Activated CD4-positive, alpha-beta memory T cell treated with anti-CD3 and anti-CD28 coated beads for 36 hours (primary cell): ENCODE measurements at regions not wholly inside any gene's neighbourhood (a gene's known extent, or its start where the extent isn't known, plus 50 kb on each side); places are given as distances from the start of the nearest gene placed in this dataset.

Experiments
- CTCF ChIA-PET: fragments of 350-600 bp; sonication (Branson Sonifier 250); formaldehyde crosslinking; loops from one replicate; lab custom pipeline; 2021; ENCODE audit warnings: antibody characterized with exemption, inconsistent platforms; lab: Charles Lee
- POLR2A ChIA-PET: fragments of 350-600 bp; sonication (Branson Sonifier 250); formaldehyde crosslinking; loops from one replicate; lab custom pipeline; 2021; ENCODE audit warnings: antibody characterized with exemption; lab: Charles Lee
- DNase-seq: peaks from one replicate; pipeline ENCODE4 v3.0.0-alpha.2; 2020
- H3K27ac Mint-ChIP-seq: one replicate; pipeline ENCODE4 v1.8.0; 2021; ENCODE audit warnings: mixed read lengths
- H3K27me3 Mint-ChIP-seq: one replicate; pipeline ENCODE4 v1.8.0; 2021; ENCODE audit warnings: mixed read lengths
- H3K36me3 Mint-ChIP-seq: one replicate; pipeline ENCODE4 v1.8.0; 2021; ENCODE audit warnings: mixed read lengths
- H3K4me1 Mint-ChIP-seq: one replicate; pipeline ENCODE4 v1.8.0; 2021; ENCODE audit warnings: low read depth, mixed read lengths
- H3K4me3 Mint-ChIP-seq: one replicate; pipeline ENCODE4 v1.8.0; 2021; ENCODE audit warnings: mild to moderate bottlenecking, mixed read lengths
- H3K9me3 Mint-ChIP-seq: one replicate; pipeline ENCODE4 v1.8.0; 2021; ENCODE audit warnings: mixed read lengths
- intact Hi-C: fragments of 100-400 bp; cut with micrococcal nuclease; formaldehyde crosslinking; loops from one replicate; pipeline ENCODE4 v1.15.1; 2023

DNA sequence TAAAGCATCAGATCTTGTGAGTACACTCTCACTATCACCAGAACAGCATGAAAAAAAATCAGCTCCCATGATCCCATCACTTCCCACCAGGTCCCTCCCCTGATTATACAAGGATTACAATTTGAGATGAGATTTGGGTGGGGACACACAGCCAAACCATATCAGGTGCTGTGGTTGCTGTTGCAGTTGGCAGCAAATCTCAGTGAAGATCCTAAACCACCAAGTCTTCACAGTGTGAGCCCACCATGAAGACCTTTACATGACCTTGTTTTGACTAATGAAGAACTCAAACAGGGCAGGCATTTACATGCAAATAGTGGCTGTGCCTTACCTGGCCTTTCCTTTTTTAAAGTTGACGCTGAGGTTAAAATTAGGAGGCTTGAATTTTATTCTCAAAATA is 242.6 kb downstream of the ACTR3B start:
- intact Hi-C loops = no loop called here
- Mint-ChIP-seq H3K4me3 (no peak overlapping the region), H3K27ac (no peak overlapping the region)

GRCh38 chr7:153002572-153002971 is 243.0 kb downstream of the ACTR3B start:
- DNase-seq = no peak
- peaks cover 16% of the 10 kb centered on the region for H3K9me3 Mint-ChIP-seq
- ChIA-PET POLR2A (no interaction called here), CTCF (no interaction called here)
- H3K27me3 Mint-ChIP-seq = no peaks in the 10 kb centered on the region
- H3K4me1 Mint-ChIP-seq = no peaks in the 10 kb centered on the region
- no peak overlapping the region for H3K4me3 Mint-ChIP-seq
- no peaks in the 10 kb centered on the region for H3K36me3 Mint-ChIP-seq
- intact Hi-C loops = no loop called here
- H3K27ac Mint-ChIP-seq = no peak overlapping the region

More for the DNA sequence above, 242.6 kb downstream of the ACTR3B start:
- DNase-seq = no peak
- peaks cover 16% of the 10 kb centered on the region for H3K9me3 Mint-ChIP-seq
- no peaks in the 10 kb centered on the region for H3K27me3 Mint-ChIP-seq
- ChIA-PET CTCF (no interaction called here), POLR2A (no interaction called here)
- no peaks in the 10 kb centered on the region for H3K36me3 Mint-ChIP-seq
- no peaks in the 10 kb centered on the region for H3K4me1 Mint-ChIP-seq

- H3K36me3 Mint-ChIP-seq = no peaks in the 10 kb centered on the region
- H3K27me3 Mint-ChIP-seq = no peaks in the 10 kb centered on the region
- intact Hi-C loops = no loop called here
- no peaks in the 10 kb centered on the region for H3K4me1 Mint-ChIP-seq
- peaks cover 16% of the 10 kb centered on the region for H3K9me3 Mint-ChIP-seq
- CTCF ChIA-PET = no interaction called here
- H3K27ac Mint-ChIP-seq = no peak overlapping the region
- no peak overlapping the region for H3K4me3 Mint-ChIP-seq
- no peak for DNase-seq
- POLR2A ChIA-PET = no interaction called here
Measured at GRCh38 chr7:153004341-153004740, 244.8 kb downstream of the ACTR3B start.

DNA sequence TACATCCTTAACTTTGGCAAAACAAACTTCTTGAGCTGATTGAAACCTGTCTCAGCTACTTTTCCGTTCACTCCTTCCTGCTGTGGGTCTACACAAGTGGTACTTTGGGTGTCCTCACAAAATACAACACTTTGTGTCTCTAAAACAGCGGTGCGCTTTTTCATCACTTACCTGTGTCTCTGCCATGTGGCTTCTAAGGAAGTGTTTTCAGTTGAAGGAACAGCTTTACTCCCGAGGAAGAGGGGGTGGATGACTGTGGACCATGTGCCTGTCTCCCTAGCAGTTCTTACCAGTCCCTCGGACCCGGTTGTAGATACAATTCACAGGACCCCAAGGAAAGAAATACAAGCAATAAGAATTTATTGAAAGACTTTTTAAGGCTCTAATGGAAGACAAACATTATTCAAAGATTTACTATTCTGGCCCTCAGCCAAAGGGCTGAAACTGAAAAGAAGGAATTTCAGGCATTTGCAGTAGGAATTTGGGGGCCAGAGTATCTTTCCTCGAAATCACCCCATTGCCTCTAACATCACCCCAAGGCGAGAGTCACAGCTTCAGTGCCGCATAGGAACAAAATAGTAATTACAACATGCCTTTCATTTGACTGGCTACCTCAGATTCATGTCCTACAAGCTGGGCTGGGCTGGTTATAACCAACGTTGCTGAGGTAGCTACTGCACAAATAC is 246.3 kb downstream of the ACTR3B start:
- Mint-ChIP-seq H3K9me3 (peaks cover 8% of the 10 kb centered on the region), H3K4me3 (no peak overlapping the region), H3K36me3 (no peaks in the 10 kb centered on the region), H3K4me1 (no peaks in the 10 kb centered on the region), H3K27ac (no peak overlapping the region), H3K27me3 (no peaks in the 10 kb centered on the region)
- ChIA-PET POLR2A (no interaction called here), CTCF (no interaction called here)
- intact Hi-C loops = no loop called here
- DNase-seq = no peak

GRCh38 chr7:153006452-153006851 is 246.9 kb downstream of the ACTR3B start:
- no peak overlapping the region for H3K27ac Mint-ChIP-seq
- ChIA-PET CTCF (no interaction called here), POLR2A (no interaction called here)
- no peaks in the 10 kb centered on the region for H3K27me3 Mint-ChIP-seq
- H3K36me3 Mint-ChIP-seq = no peaks in the 10 kb centered on the region
- DNase-seq = no peak
- H3K9me3 Mint-ChIP-seq = peaks cover 3% of the 10 kb centered on the region
- H3K4me1 Mint-ChIP-seq = no peaks in the 10 kb centered on the region
- intact Hi-C loops = no loop called here
- no peak overlapping the region for H3K4me3 Mint-ChIP-seq

DNA sequence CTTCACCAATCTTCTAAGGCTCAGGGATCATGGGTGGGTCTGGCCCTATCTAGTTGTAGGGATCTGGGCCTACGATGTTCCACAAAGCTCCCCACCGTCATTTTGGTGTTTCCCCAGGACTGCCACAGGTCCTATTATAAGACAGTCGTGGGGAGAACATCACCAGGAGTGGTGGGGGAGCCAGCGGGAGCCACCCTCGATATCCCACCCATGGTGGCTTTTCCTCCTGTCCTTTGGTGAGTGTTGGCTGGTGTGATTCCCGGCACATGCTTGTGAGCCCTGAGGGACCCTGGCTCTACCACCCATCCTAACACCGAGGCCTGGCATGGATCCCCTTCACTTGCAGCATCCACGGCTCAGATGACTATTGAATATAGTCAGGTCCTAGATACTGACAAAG is 247.4 kb downstream of the ACTR3B start:
- H3K4me1 Mint-ChIP-seq = no peaks in the 10 kb centered on the region
- CTCF ChIA-PET = no interaction called here
- no peak overlapping the region for H3K27ac Mint-ChIP-seq
- H3K27me3 Mint-ChIP-seq = no peaks in the 10 kb centered on the region
- no peaks in the 10 kb centered on the region for H3K36me3 Mint-ChIP-seq
- POLR2A ChIA-PET = no interaction called here
- intact Hi-C loops = no loop called here
- DNase-seq = no peak
- H3K4me3 Mint-ChIP-seq = no peak overlapping the region
- H3K9me3 Mint-ChIP-seq = no peaks in the 10 kb centered on the region

GRCh38 chr7:153010416-153010815 is 250.9 kb downstream of the ACTR3B start:
- H3K27ac Mint-ChIP-seq = no peak overlapping the region
- ChIA-PET POLR2A (no interaction called here), CTCF (no interaction called here)
- H3K27me3 Mint-ChIP-seq = no peaks in the 10 kb centered on the region
- intact Hi-C loops = no loop called here
- no peak overlapping the region for H3K4me3 Mint-ChIP-seq
- H3K36me3 Mint-ChIP-seq = no peaks in the 10 kb centered on the region
- no peak for DNase-seq
- no peaks in the 10 kb centered on the region for H3K9me3 Mint-ChIP-seq
- H3K4me1 Mint-ChIP-seq = no peaks in the 10 kb centered on the region

GRCh38 chr7:153012203-153012602 is 252.7 kb downstream of the ACTR3B start:
- H3K27ac Mint-ChIP-seq = no peak overlapping the region
- intact Hi-C loops = no loop called here
- H3K36me3 Mint-ChIP-seq = no peaks in the 10 kb centered on the region
- no peaks in the 10 kb centered on the region for H3K9me3 Mint-ChIP-seq
- CTCF ChIA-PET = no interaction called here
- no peak overlapping the region for H3K4me3 Mint-ChIP-seq
- POLR2A ChIA-PET = no interaction called here
- no peaks in the 10 kb centered on the region for H3K27me3 Mint-ChIP-seq
- H3K4me1 Mint-ChIP-seq = no peaks in the 10 kb centered on the region
- no peak for DNase-seq

DNA sequence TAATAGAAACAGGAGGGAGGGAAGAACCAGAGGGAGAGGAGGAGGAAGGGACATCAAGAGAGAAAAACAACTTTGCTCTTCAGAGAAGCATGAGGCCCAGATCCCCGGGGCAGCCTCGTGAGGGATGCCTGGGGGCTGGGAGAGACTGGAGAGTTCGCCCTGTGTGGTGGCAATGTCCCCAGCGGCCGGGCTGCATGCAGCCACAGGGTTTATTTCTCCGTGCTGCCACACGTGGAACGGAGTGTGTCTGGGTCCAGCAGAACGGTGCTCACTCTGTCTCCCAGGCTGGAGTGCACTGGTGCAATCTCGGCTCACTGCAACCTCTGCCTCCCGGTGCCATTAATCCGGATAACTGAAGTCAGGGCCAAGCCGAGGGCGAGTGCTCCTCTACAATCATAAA is 257.7 kb downstream of the ACTR3B start:
- H3K27ac Mint-ChIP-seq = no peak overlapping the region
- DNase-seq = no peak
- POLR2A ChIA-PET = no interaction called here
- intact Hi-C loops = no loop called here
- no peaks in the 10 kb centered on the region for H3K4me1 Mint-ChIP-seq
- no peaks in the 10 kb centered on the region for H3K36me3 Mint-ChIP-seq
- no peaks in the 10 kb centered on the region for H3K9me3 Mint-ChIP-seq
- no peak overlapping the region for H3K4me3 Mint-ChIP-seq
- H3K27me3 Mint-ChIP-seq = no peaks in the 10 kb centered on the region
- CTCF ChIA-PET = no interaction called here

GRCh38 chr7:153021542-153021941 is 262.0 kb downstream of the ACTR3B start:
- no peak for DNase-seq
- Mint-ChIP-seq H3K4me3 (no peak overlapping the region), H3K36me3 (no peaks in the 10 kb centered on the region), H3K27ac (no peak overlapping the region), H3K27me3 (no peaks in the 10 kb centered on the region), H3K4me1 (no peaks in the 10 kb centered on the region), H3K9me3 (no peaks in the 10 kb centered on the region)
- POLR2A ChIA-PET = no interaction called here
- CTCF ChIA-PET = no interaction called here
- intact Hi-C loops = no loop called here

DNA sequence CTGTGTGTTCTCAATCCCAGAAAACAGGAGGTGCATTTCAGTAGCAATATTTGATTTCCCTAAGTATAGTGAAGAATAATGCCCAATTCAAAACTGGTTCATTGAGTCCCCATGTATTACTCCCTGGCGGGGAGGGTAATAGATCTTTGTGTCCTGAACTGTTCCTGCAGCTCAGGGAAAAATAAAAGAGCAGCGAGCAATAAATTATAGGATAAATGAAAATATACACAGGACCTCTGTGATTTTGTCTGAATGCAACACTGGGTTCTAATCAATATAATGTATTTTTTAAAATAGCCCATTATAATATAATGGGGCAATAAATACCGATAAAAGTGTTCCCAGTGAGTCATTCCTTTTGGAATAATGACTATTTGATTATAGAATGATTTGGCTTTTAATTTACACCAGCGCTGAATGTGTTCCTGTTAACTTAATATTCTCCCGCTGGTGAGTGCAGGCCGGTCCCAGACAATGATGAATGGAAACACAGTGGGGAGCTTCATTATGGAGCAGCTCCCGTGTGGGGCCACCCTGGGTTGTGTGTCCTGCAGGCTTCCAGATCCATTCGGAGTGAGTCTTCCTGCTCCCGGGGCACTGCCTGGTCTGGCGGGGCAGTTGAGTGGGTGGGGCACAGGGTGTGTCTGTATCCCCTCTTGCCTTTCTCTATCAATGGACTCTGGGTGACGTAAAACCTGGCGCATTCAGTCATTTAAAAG is 263.1 kb downstream of the ACTR3B start:
- intact Hi-C loops = no loop called here
- Mint-ChIP-seq H3K9me3 (no peaks in the 10 kb centered on the region), H3K27ac (no peak overlapping the region), H3K27me3 (no peaks in the 10 kb centered on the region), H3K4me1 (no peaks in the 10 kb centered on the region), H3K36me3 (no peaks in the 10 kb centered on the region), H3K4me3 (no peak overlapping the region)
- ChIA-PET POLR2A (no interaction called here), CTCF (no interaction called here)
- no peak for DNase-seq

GRCh38 chr7:153023194-153023592 is 263.6 kb downstream of the ACTR3B start:
- H3K4me1 Mint-ChIP-seq = no peaks in the 10 kb centered on the region
- intact Hi-C loops = no loop called here
- no peak overlapping the region for H3K27ac Mint-ChIP-seq
- CTCF ChIA-PET = no interaction called here
- H3K36me3 Mint-ChIP-seq = no peaks in the 10 kb centered on the region
- no peak overlapping the region for H3K4me3 Mint-ChIP-seq
- no peaks in the 10 kb centered on the region for H3K27me3 Mint-ChIP-seq
- no peak for DNase-seq
- no peaks in the 10 kb centered on the region for H3K9me3 Mint-ChIP-seq
- POLR2A ChIA-PET = no interaction called here

DNA sequence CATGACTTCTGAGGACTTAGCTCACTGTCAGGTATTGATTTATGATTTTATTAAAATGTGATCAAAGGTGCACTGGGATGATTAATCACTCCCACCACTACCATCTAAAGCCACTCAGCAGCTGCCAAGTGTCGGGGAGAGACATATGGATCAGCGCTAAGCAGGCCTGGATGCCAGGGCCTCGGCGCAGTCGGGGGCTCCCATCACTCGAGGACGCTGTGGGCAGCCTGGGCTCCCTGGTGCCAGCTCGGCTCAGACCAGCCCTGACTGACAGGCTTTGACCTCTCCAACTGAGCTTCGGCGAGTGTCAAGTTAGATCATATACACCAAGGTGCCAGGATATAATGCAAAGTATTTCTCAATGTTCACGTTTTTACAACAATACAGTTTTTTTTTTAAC is 267.7 kb downstream of the ACTR3B start:
- Mint-ChIP-seq H3K4me3 (no peak overlapping the region), H3K27ac (no peak overlapping the region), H3K36me3 (no peaks in the 10 kb centered on the region), H3K9me3 (no peaks in the 10 kb centered on the region), H3K4me1 (no peaks in the 10 kb centered on the region), H3K27me3 (no peaks in the 10 kb centered on the region)
- no peak for DNase-seq
- ChIA-PET POLR2A (no interaction called here), CTCF (no interaction called here)
- intact Hi-C loops = no loop called here
